Activated CD4-positive, alpha-beta T cell treated with anti-CD3 and anti-CD28 coated beads, Interleukin-2, amount 50 U/mL, for 48 hours (primary cell): ENCODE measurements at regions not wholly inside any gene's neighbourhood (a gene's known extent, or its start where the extent isn't known, plus 50 kb on each side); places are given as distances from the start of the nearest gene placed in this dataset.
"Not testable (repeated sequence)": the region's sequence is repeated elsewhere in the genome, so short reads cannot be mapped to it uniquely, and the experiment has no call there.

ENCODE experiments used
- DNase-seq, 2 experiments: peaks; one replicate each; pipeline ENCODE4 v3.0.0-alpha.2; 2020

- no peak for DNase-seq
Observed at GRCh38 chr6:155883741-155884140, 428.1 kb upstream of the NOX3 start.

DNA sequence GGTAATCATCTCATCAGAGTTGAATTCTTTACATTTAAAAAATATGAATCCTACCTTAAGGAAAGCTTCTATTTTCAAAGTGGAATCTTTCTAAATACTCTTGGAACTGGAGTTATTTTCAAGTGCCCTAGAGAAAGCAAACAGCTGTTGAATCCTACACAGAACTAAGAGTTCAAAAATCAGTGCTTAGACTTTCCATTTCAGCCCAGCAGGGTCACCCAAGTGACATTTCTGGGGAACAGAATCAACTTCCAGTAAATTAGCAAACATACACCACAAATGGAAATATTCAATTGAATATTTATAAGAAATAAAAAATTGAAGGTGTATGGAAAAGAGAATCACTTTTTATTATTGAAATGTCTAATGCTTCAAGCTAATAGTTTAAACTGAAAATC, 427.7 kb upstream of the NOX3 start:
- no peak for DNase-seq

DNA sequence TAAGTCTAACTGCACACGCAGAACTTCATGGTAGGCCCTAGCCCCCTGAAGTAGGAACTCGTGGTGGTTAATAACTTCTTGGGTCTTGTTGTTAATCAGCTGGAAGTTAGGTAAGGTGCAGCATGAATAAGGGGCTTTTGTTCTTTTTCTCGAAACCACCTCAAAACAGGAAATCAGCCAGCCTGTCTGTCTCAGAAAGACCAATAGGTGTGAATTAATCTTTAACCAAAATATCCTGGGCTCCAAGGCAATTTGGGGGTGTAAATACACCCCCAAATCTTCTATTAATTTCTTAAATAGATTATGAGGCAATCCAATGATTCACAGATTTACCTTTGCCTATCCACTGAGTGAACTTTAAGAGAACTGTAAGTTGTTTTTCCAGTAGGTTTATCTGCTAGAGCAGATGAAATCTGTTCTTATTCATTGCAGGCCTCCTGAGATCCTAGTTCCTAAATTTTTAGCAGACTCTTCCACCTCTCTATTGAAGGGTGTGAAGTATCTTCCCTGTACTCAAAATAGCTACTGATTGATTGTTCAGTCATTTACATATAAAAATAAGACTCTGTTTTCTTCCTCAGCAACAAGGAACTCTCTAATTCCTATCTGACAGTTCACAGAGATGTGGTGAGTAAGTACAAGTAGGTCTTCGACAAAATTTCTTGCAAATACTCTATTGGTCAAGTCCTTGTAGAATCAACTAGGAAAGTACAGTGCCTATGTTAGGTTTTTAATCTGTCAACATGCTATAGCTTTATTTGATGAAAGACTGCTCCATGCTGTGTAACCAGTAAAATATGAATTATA, 427.1 kb upstream of the NOX3 start:
- DNase-seq: no peak

DNA sequence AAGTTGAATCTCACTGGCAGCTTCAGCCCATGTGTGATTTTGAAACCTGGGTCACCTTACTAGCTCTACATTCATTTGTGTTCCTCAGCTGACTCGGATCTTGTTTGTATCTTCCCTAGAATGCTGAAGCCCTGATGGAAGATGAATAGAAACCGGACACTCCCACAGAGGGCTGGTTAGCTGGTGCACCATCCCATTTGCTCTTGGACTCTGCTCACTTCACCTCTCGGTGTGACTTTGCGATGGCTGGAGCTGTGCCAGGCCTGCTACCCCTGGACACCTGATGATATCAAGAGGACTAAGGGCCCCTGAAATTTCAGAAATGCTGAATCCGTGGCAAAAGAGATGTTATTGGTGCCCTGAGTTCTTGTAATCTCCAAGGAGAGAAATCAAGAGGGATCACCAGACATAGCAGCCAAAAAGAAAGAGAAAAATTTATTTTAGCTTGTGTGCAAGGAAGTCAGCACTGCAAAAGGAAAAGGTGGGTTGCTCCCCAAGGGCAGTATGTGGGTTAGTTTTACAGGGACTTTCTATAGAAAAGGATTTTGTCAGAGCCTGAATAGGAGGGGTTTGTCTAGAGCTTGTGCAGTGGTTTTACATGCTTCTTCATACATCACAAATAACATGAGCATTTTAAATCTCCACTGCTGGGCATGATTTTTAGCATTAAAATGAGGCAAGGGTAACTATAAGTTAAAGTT, 426.3 kb upstream of the NOX3 start:
- no peak for DNase-seq

- DNase-seq: no peak
Observed at GRCh38 chr6:155880900-155881299, 425.3 kb upstream of the NOX3 start.

GRCh38 chr6:155872961-155873360, 417.3 kb upstream of the NOX3 start:
- no peak for DNase-seq

GRCh38 chr6:155867682-155868081, 412.0 kb upstream of the NOX3 start:
- no peak for DNase-seq

GRCh38 chr6:155866676-155867390, 411.2 kb upstream of the NOX3 start:
- not testable (repeated sequence) for DNase-seq

DNA sequence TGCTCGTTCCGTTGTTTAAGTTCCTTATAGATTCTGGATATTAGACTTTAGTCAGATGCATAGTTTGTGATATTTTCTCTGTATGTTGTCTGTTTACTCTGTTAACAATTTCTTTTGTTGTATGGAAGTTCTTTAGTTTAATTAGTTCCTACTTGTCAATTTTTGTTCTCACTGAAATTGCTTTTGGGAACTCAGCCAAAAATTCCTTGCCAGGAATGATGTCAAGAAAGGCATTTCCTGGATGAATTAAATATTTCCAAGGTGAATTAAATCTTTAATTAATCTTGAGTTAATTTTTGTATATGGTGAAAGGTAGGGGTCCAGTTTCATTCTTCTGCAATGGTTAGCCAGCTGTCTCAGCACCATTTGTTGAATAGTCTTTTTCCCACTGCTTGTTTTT, 406.2 kb upstream of the NOX3 start:
- no peak for DNase-seq

DNA sequence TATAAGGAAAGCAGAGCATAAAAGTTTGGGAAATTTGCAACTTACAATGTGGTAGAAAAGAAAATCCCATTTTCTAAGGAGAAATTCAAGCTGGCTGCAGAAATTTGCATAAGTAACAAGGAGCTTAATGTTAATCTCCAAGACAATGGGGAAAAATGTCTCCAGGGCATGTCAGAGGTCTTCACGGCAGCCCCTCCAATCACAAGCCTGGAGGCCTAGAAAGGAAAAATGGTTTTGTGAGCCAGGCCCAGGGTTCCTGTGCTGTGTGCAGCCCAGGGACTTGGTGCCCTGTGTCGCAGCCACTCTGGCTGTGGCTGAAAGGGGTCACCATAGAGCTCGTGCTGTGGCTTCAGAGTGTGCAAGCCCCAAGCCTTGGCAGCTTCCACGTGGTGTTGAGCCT, 403.3 kb upstream of the NOX3 start:
- not testable (repeated sequence) for DNase-seq

DNA sequence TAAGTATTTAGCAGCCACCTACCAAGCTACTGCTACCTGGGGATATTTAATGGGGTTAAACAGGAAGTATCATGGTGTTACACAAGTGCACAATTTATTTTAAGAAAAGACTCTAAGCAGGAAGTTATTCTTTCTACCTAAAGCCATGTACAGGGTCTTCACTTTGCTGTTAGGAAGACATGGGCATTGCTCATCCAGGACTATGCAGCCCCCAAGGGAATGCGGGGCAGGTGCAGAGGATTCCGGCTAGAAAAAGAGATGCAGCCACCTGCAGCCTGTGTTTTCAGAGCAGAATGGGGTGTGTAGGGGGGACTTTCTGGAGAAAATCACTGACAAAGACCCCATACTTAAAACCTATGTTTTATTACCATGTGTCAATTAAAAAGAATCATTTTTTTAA, 399.1 kb upstream of the NOX3 start:
- no peak for DNase-seq

GRCh38 chr6:155853011-155853410, 397.4 kb upstream of the NOX3 start:
- DNase-seq: no peak

DNA sequence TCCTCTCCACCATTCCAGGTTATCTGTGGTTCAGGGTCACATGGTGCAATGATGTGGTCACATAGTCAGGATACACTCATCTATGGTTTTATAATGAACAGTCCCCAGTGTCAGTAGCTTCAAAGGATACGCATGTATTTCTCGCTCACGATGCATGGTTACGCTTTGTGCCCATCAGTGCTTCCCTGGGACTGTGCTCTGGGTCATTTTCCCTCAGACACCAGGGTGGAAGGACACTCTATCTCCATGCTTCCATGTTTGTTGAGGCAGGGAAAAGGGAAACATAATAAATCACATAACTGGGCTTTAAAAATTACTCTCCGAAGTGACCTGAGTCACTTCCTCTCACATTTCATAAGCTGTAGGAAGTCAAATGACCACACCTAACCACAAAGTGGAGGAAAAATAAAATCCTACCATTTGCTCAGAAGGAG, 394.8 kb upstream of the NOX3 start:
- no peak for DNase-seq

DNA sequence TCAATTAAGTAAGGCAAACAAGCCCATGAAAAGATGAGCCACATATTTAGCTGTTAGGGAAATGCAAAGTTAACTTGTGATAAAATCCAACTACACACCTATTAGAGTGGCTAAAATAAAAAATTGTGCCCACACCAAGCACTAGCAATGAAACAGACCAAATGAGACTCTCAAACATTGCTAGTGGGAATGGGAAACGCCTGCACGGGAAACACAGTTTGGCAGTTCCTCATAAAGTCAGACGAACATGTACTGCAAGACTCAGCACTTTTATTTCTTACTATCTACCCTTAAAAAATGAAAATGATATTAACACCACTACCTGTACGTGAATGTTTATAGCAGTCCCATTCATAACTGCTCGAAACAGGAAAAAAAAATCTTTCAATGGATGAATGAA, 392.1 kb upstream of the NOX3 start:
- no peak for DNase-seq

DNA sequence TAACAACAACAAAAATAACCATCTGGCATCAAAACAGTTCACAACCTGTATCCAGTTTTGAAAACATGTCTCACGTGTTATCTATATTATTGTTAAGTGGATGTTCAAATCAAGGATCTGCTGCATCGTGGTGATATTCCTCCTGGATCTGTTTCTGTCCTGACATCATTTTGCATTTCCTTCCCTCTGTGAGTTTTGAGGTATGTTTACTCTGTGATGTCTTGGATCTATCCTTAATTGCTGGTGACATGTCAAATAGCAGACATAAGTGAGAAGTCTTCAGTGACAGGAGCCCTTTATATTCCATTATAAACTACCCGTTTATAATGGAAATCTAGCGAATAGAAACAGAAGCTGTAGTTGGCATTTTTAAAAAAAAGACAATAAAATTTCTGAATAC, 381.8 kb upstream of the NOX3 start:
- DNase-seq: no peak

- DNase-seq: no peak
Observed at GRCh38 chr6:155832596-155832995, 377.0 kb upstream of the NOX3 start.

GRCh38 chr6:155830531-155830930, 374.9 kb upstream of the NOX3 start:
- no peak for DNase-seq

GRCh38 chr6:155829646-155830045, 374.0 kb upstream of the NOX3 start:
- no peak for DNase-seq

- DNase-seq: no peak
Observed at GRCh38 chr6:155828989-155829388, 373.4 kb upstream of the NOX3 start.

- DNase-seq: no peak
Observed at GRCh38 chr6:155818698-155819097, 363.1 kb upstream of the NOX3 start.

DNA sequence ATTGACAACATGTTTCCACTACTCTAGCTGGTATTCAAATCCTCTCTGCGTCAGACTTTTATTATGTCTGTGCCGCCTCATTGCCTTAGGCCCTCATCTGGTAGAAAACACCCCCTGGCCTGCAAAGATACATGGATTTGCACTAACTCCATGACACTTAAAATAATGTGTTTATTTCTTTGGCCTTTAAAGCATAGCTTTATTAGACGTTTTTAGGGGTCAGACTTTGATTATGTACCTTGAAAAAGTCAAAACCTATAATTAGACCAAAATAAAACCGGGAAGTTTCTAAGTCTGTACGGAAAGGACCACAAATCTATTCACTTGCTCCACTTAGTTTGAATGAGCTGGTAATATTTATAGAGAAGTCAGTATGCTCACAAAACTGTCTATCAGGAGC, 357.9 kb upstream of the NOX3 start:
- DNase-seq: no peak

- DNase-seq: no peak
Observed at GRCh38 chr6:155807243-155807642, 351.6 kb upstream of the NOX3 start.

DNA sequence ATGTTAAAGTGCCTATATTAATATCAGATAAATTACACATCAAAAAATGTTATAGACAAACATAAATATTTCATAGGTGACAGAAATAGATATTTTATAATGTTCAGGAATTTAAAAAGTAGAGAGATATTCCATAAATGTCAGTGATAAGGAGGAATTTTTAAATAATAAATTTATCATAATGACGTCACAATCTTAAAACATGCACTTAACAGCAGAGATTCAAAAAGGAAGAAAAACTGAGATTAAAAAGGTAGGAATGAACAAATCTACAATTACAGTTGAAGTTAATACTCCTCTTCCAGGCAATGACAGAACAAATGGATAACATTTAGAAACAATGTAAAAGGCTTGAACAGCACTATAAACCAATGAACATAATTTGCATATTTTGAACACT, 345.4 kb upstream of the NOX3 start:
- no peak for DNase-seq

DNA sequence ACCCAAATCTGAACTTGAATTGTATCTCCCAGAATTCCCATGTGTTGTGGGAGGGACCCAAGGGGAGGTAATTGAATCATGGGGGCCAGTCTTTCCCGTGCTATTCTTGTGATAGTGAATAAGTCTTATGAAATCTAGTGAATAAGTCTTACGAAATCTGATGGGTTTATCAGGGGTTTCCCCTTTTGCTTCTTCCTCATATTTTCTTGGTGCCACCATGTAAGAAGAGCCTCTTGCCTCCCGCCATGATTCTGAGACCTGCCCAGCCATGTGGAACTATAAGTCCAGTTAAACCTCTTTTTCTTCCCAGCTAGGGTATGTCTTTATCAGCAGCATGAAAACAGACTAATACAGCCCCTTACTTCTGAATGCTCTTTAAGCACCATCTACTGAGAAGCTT, 343.2 kb upstream of the NOX3 start:
- not testable (repeated sequence) for DNase-seq
